ENCODE measurements at regions not wholly inside any gene's neighbourhood (a gene's known extent, or its start where the extent isn't known, plus 50 kb on each side); places are given as distances from the start of the nearest gene placed in this dataset.

DNA sequence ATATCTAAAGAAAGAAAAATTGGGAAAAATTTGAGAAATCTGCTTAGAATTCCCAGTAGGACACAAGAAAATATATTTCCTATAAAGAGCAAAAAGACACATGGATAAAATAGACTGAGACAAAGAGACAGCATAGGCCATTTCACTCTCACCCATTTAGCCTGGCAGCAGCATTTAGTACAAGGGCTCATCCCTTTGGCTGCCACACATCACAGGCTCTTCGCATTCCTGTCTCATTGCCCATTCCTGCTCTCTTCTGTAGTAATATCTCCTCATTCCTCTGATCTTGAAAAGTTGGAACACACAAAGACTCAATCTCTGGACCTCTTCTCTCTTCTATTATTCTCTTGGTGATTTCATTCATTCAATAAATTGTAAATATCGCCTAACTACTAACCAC lies 162.6 kb downstream of the SOX11 start:
- in situ Hi-C loops (cut with HindIII; ENCODE audit: low pct_unique_long_range_greater_than_20kb, low sequenced_read_pairs) = no loop called here
- no peaks in the 10 kb centered on the region for H3K4me1 ChIP-seq (ENCODE audit: control insufficient read depth, insufficient read depth, low read length)
- intact Hi-C loops (cut with micrococcal nuclease; ENCODE audit: unreplicated experiment) = no loop called here
- no peaks in the 10 kb centered on the region for H3K36me3 ChIP-seq (ENCODE audit: control insufficient read depth, insufficient read depth, low read length)
- no TSS peak for BruUV-seq (replicated peaks)
- POLR2A ChIA-PET = no interaction called here
- ATAC-seq = no peak
- H3K4me3 ChIP-seq (ENCODE audit: low read depth in 2 of 2, low read length in 2 of 2) = no peak overlapping the region
- H3K27ac ChIP-seq (ENCODE audit: low read length) = no peak overlapping the region
- H3K9me3 ChIP-seq (ENCODE audit: control insufficient read depth, insufficient read depth, low read depth, low read length) = no peaks in the 10 kb centered on the region
- no peak for DNase-seq (ENCODE audit: low read depth, low spot score)
- no peaks in the 10 kb centered on the region for H3K27me3 ChIP-seq (ENCODE audit: control insufficient read depth, insufficient read depth, low read length)
- CTCF ChIA-PET = no interaction called here
- TF ChIP-seq TCF7L2 (IDR thresholded peaks at IDR 0.05; ENCODE audit: low read depth, low read length) (no peak), REST (IDR thresholded peaks at IDR 0.05; ENCODE audit: insufficient read depth in 1 of 2, low read depth in 2 of 2, low read length in 1 of 2) (no peak)

GRCh38 chr2:5867056-5867455 lies 174.9 kb downstream of the SOX11 start:
- intact Hi-C loops (cut with micrococcal nuclease; ENCODE audit: unreplicated experiment) = no loop called here
- ChIA-PET CTCF (no interaction called here), POLR2A (no interaction called here)
- Histone ChIP-seq H3K4me1 (ENCODE audit: control insufficient read depth, insufficient read depth, low read length) (no peaks in the 10 kb centered on the region), H3K27ac (ENCODE audit: low read length) (no peak overlapping the region), H3K9me3 (ENCODE audit: control insufficient read depth, insufficient read depth, low read depth, low read length) (no peaks in the 10 kb centered on the region), H3K27me3 (ENCODE audit: control insufficient read depth, insufficient read depth, low read length) (no peaks in the 10 kb centered on the region), H3K4me3 (ENCODE audit: low read depth in 2 of 2, low read length in 2 of 2) (no peak overlapping the region), H3K36me3 (ENCODE audit: control insufficient read depth, insufficient read depth, low read length) (no peaks in the 10 kb centered on the region)
- no peak for DNase-seq (ENCODE audit: low read depth, low spot score)
- BruUV-seq (replicated peaks) = no TSS peak
- TF ChIP-seq REST (IDR thresholded peaks at IDR 0.05; ENCODE audit: insufficient read depth in 1 of 2, low read depth in 2 of 2, low read length in 1 of 2) = no peak
- no peak for TF ChIP-seq SIN3A (IDR thresholded peaks at IDR 0.05; ENCODE audit: borderline replicate concordance, insufficient read depth, low read depth, low read length)
- no peak for TF ChIP-seq TCF7L2 (IDR thresholded peaks at IDR 0.05; ENCODE audit: low read depth, low read length)
- TF ChIP-seq CTCF (IDR thresholded peaks at IDR 0.05) = no peak
- no peak for TF ChIP-seq POLR2AphosphoS5 (IDR thresholded peaks at IDR 0.05; ENCODE audit: low read depth, low read length)
- no peak for ATAC-seq
- in situ Hi-C loops (cut with HindIII; ENCODE audit: low pct_unique_long_range_greater_than_20kb, low sequenced_read_pairs) = no loop called here
